IMR-90 (cell line): ENCODE measurements at regions not wholly inside any gene's neighbourhood (a gene's known extent, or its start where the extent isn't known, plus 50 kb on each side); places are given as distances from the start of the nearest gene placed in this dataset.

Experiments
- ATAC-seq: fragments of 200-7000 bp; cut with Tn5 transposase; 2 replicates; pipeline ENCODE4 v1.9.1; 2020; ENCODE audit warnings: low read depth, mild to moderate bottlenecking, moderate library complexity
- BruUV-seq: library from RNA; stranded (reverse); fragments of 400-500 nt; replicated peaks from 2 replicates; lab custom pipeline; 2021; lab: Mats Ljungman, UMichigan
- CTCF ChIA-PET: fragments of 300-600 bp; formaldehyde crosslinking; extraction: SDS; loops from one replicate; lab custom pipeline; 2021; ENCODE audit warnings: antibody characterized with exemption; lab: Yijun Ruan, JAX
- POLR2A ChIA-PET: fragments of 300-600 bp; sonication (Branson Sonifier 250); formaldehyde crosslinking; loops from one replicate; lab custom pipeline; 2022; ENCODE audit warnings: antibody characterized with exemption; ENCODE audit not compliant: unreplicated experiment; lab: Charles Lee
- DNase-seq: peaks from one replicate; pipeline ENCODE4 v3.0.0; 2013
- H2AFZ ChIP-seq: replicated peaks from 2 replicates; pipeline ENCODE3; 2013; ENCODE audit warnings: low read length, mild to moderate bottlenecking; ENCODE audit not compliant: poor library complexity
- H2AK5ac ChIP-seq: 2 replicates; pipeline ENCODE4 v1.6.1; 2013; ENCODE audit warnings: low read depth, low read length, inconsistent platforms
- H2AK9ac ChIP-seq: replicated peaks from 2 replicates; pipeline ENCODE3; 2013; ENCODE audit warnings: mild to moderate bottlenecking, low read depth, low read length, moderate library complexity; ENCODE audit not compliant: poor library complexity
- H2BK120ac ChIP-seq: 2 replicates; pipeline ENCODE4 v1.6.1; 2013; ENCODE audit warnings: low read depth, low read length, inconsistent platforms
- H2BK15ac ChIP-seq: 3 replicates; pipeline ENCODE4 v1.6.1; 2013; ENCODE audit warnings: low read depth, low read length, inconsistent platforms
- H2BK20ac ChIP-seq: 2 replicates; pipeline ENCODE4 v1.6.1; 2013; ENCODE audit warnings: low read depth, mild to moderate bottlenecking, inconsistent platforms, low read length, moderate library complexity
- H2BK5ac ChIP-seq: 2 replicates; pipeline ENCODE4 v1.6.1; 2013; ENCODE audit warnings: mild to moderate bottlenecking, low read depth, low read length, inconsistent platforms; ENCODE audit not compliant: poor library complexity, severe bottlenecking
- H3K14ac ChIP-seq: replicated peaks from 2 replicates; pipeline ENCODE4 v1.6.1; 2013; ENCODE audit warnings: low read depth, low read length, inconsistent platforms
- H3K18ac ChIP-seq: 2 replicates; pipeline ENCODE4 v1.6.1; 2013; ENCODE audit warnings: low read depth, low read length, control low read depth
- H3K23ac ChIP-seq: 2 replicates; pipeline ENCODE4 v1.6.1; 2013; ENCODE audit warnings: low read depth, low read length, inconsistent platforms
- H3K27ac ChIP-seq: 2 replicates; pipeline ENCODE4 v1.5.1; 2013; ENCODE audit warnings: mild to moderate bottlenecking, control low read depth, low read length; ENCODE audit not compliant: insufficient read depth
- H3K27me3 ChIP-seq: 2 replicates; pipeline ENCODE4 v1.6.1; 2013; ENCODE audit warnings: low read length; ENCODE audit not compliant: control insufficient read depth, insufficient read depth
- H3K36me3 ChIP-seq: 2 replicates; pipeline ENCODE4 v1.6.1; 2013; ENCODE audit warnings: low read length, mixed read lengths; ENCODE audit not compliant: control insufficient read depth, insufficient read depth
- H3K4ac ChIP-seq: 2 replicates; pipeline ENCODE4 v1.6.1; 2013; ENCODE audit warnings: low read depth, low read length, inconsistent platforms
- H3K4me1 ChIP-seq: 2 replicates; pipeline ENCODE4 v1.6.1; 2013; ENCODE audit warnings: low read length, mixed read lengths; ENCODE audit not compliant: control insufficient read depth, insufficient read depth
- H3K4me2 ChIP-seq: 2 replicates; pipeline ENCODE4 v1.6.1; 2013; ENCODE audit warnings: low read depth, mild to moderate bottlenecking, control low read depth, low read length, moderate library complexity
- H3K4me3 ChIP-seq: 2 replicates; pipeline ENCODE4 v1.5.1; 2013; ENCODE audit warnings: low read depth, mild to moderate bottlenecking, control low read depth, low read length, moderate library complexity; ENCODE audit not compliant: insufficient read depth
- H3K56ac ChIP-seq: 2 replicates; pipeline ENCODE4 v1.6.1; 2013; ENCODE audit warnings: low read length, inconsistent platforms; ENCODE audit not compliant: insufficient read depth; ENCODE audit errors: extremely low read depth
- H3K79me1 ChIP-seq, 2 experiments: 2 replicates each; pipeline ENCODE4 v1.6.1; 2013; ENCODE audit warnings: low read length in 2 of 2, inconsistent platforms in 1 of 2, low read depth in 1 of 2
- H3K9ac ChIP-seq: 2 replicates; pipeline ENCODE4 v1.6.1; 2013; ENCODE audit warnings: low read depth, low read length, control low read depth
- H3K9me1 ChIP-seq: 2 replicates; pipeline ENCODE4 v1.6.1; 2013; ENCODE audit warnings: low read length, inconsistent platforms; ENCODE audit not compliant: insufficient read depth
- H3K9me3 ChIP-seq: 2 replicates; pipeline ENCODE4 v1.6.1; 2013; ENCODE audit warnings: low read length; ENCODE audit not compliant: control insufficient read depth, insufficient read depth
- H4K20me1 ChIP-seq: 2 replicates; pipeline ENCODE4 v1.6.1; 2013; ENCODE audit warnings: low read length, inconsistent platforms; ENCODE audit not compliant: insufficient read depth
- H4K5ac ChIP-seq: 2 replicates; pipeline ENCODE4 v1.6.1; 2013; ENCODE audit warnings: mild to moderate bottlenecking, low read depth, low read length, control low read depth
- H4K8ac ChIP-seq, 2 experiments: 2 replicates each; pipeline ENCODE4 v1.6.1; 2013; ENCODE audit warnings: low read depth in 2 of 2, low read length in 2 of 2, control low read depth in 1 of 2, inconsistent platforms in 1 of 2
- H4K91ac ChIP-seq: 2 replicates; pipeline ENCODE4 v1.6.1; 2013; ENCODE audit warnings: low read depth, low read length, inconsistent platforms; ENCODE audit not compliant: insufficient read depth
- CEBPB ChIP-seq: IDR thresholded peaks from 2 replicates; pipeline ENCODE4 v1.6.1; 2012; ENCODE audit warnings: low read depth, low read length, improper control_type of control experiment
- CHD1 ChIP-seq: IDR thresholded peaks from 2 replicates; pipeline ENCODE4 v1.6.1; 2012; ENCODE audit warnings: low read depth, low read length, improper control_type of control experiment
- ELK1 ChIP-seq: fragments of 150-350 bp; IDR thresholded peaks from 2 replicates; pipeline ENCODE4 v1.6.1; 2016; ENCODE audit warnings: low read depth, mild to moderate bottlenecking, low read length, moderate library complexity, borderline replicate concordance
- MAZ ChIP-seq: IDR thresholded peaks from 2 replicates; pipeline ENCODE4 v1.6.1; 2012; ENCODE audit warnings: low read depth, mild to moderate bottlenecking, low read length, improper control_type of control experiment, moderate library complexity, borderline replicate concordance
- MXI1 ChIP-seq: IDR thresholded peaks from 2 replicates; pipeline ENCODE4 v1.6.1; 2012; ENCODE audit warnings: low read depth, mild to moderate bottlenecking, low read length, moderate library complexity, borderline replicate concordance
- POLR2A ChIP-seq: IDR thresholded peaks from 2 replicates; pipeline ENCODE4 v1.6.1; 2012; ENCODE audit warnings: mild to moderate bottlenecking, low read depth, low read length
- RAD21 ChIP-seq: IDR thresholded peaks from 2 replicates; pipeline ENCODE4 v1.6.1; 2012; ENCODE audit warnings: low read length, improper control_type of control experiment
- RFX5 ChIP-seq: IDR thresholded peaks from 2 replicates; pipeline ENCODE4 v1.8.0; 2012; ENCODE audit warnings: low read depth, mild to moderate bottlenecking, low read length, moderate library complexity
- WGBS, 2 experiments: methylation state at CpG; one replicate each; pipeline versions ENCODE4 v1.1.5 to v1.1.7; 2013; ENCODE audit warnings: missing lambda C conversion rate in 2 of 2; ENCODE audit not compliant: insufficient read length in 1 of 2; ENCODE audit errors: extremely low coverage in 2 of 2; 5-methylcytosine and 5-hydroxymethylcytosine counted together
- dilution Hi-C: fragments of 300-500 bp; cut with HindIII; formaldehyde crosslinking; loops from one replicate; pipeline ENCODE4 v1.14.3; 2018; ENCODE audit warnings: low sequenced_read_pairs; ENCODE audit not compliant: unreplicated experiment
- in situ Hi-C: fragments of 300-500 bp; cut with MboI; formaldehyde crosslinking; loops from 3 replicates; pipeline ENCODE4 v1.14.3; 2019; ENCODE audit warnings: low sequenced_read_pairs, inconsistent platforms, mixed read lengths
- intact Hi-C: fragments of 100-400 bp; cut with micrococcal nuclease; formaldehyde crosslinking; loops from 2 replicates; pipeline ENCODE4 v1.10.0; 2022

- no peak overlapping the region for H4K8ac ChIP-seq
- BruUV-seq = no TSS peak
- H3K36me3 ChIP-seq = no peaks in the 10 kb centered on the region
- H2BK20ac ChIP-seq = no peak overlapping the region
- WGBS, 2 experiments = no CpG with 5 or more reads among the region's 3 CpGs
- H2AFZ ChIP-seq = no peak overlapping the region
- no peak overlapping the region for H3K9ac ChIP-seq
- no peak overlapping the region for H4K91ac ChIP-seq
- no peak for ATAC-seq
- no peaks in the 10 kb centered on the region for H4K20me1 ChIP-seq
- H4K5ac ChIP-seq = no peak overlapping the region
- intact Hi-C loops = no loop called here
- ChIA-PET POLR2A (no interaction called here), CTCF (no interaction called here)
- H3K79me1 ChIP-seq = no peaks in the 10 kb centered on the region
- H2AK5ac ChIP-seq = no peak overlapping the region
- no peak overlapping the region for H3K23ac ChIP-seq
- no peaks in the 10 kb centered on the region for H3K9me1 ChIP-seq
- H3K4me1 ChIP-seq = no peaks in the 10 kb centered on the region
- no peak overlapping the region for H2BK5ac ChIP-seq
- no peak overlapping the region for H3K4ac ChIP-seq
- H3K14ac ChIP-seq = no peak overlapping the region
- H3K18ac ChIP-seq = no peak overlapping the region
- no peak overlapping the region for H2AK9ac ChIP-seq
- H3K56ac ChIP-seq = no peak overlapping the region
- no peak overlapping the region for H3K27ac ChIP-seq
- DNase-seq = no peak
- TF ChIP-seq MXI1 (no peak), MAZ (no peak), RAD21 (no peak), RFX5 (no peak), ELK1 (no peak), CHD1 (no peak), POLR2A (no peak), CEBPB (no peak)
- H3K9me3 ChIP-seq = no peaks in the 10 kb centered on the region; the same call in 1 of the 2 replicates
- H3K4me3 ChIP-seq = no peak overlapping the region
- no peaks in the 10 kb centered on the region for H3K27me3 ChIP-seq
- H2BK15ac ChIP-seq = no peak overlapping the region
- in situ Hi-C loops = no loop called here
- dilution Hi-C loops = no loop called here
- H2BK120ac ChIP-seq = no peak overlapping the region
- H3K4me2 ChIP-seq = no peak overlapping the region
Measured at GRCh38 chrX:148443216-148443615, 57.2 kb upstream of the AFF2 start.
